SU-DHL-6 (cell line): ENCODE measurements at regions not wholly inside any gene's neighbourhood (a gene's known extent, or its start where the extent isn't known, plus 50 kb on each side); places are given as distances from the start of the nearest gene placed in this dataset.

ENCODE experiments used
- H2AFZ ChIP-seq: fragments of 200-600 bp; sonication (generic); 2 replicates; pipeline ENCODE4 v1.6.1; 2014; ENCODE audit warnings: low read depth, mild to moderate bottlenecking, moderate library complexity, mixed read lengths, antibody characterized with exemption, low read length; ENCODE audit not compliant: severe bottlenecking
- H3F3A ChIP-seq: fragments of 200-600 bp; shearing (Covaris generic); 2 replicates; pipeline ENCODE4 v1.6.0; 2016; ENCODE audit warnings: antibody characterized with exemption, mild to moderate bottlenecking; ENCODE audit not compliant: insufficient read depth
- H3K27ac ChIP-seq: fragments of 200-600 bp; sonication (generic); 2 replicates; pipeline ENCODE4 v1.5.1; 2016; ENCODE audit warnings: low read depth, mild to moderate bottlenecking, low read length, moderate library complexity, mixed read lengths
- H3K27me3 ChIP-seq: fragments of 200-600 bp; sonication (generic), shearing (Covaris generic); 2 replicates; pipeline ENCODE4 v1.6.0; 2014; ENCODE audit warnings: mild to moderate bottlenecking, low read length
- H3K36me3 ChIP-seq: fragments of 200-600 bp; sonication (generic); 2 replicates; pipeline ENCODE4 v1.6.1; 2014; ENCODE audit warnings: mild to moderate bottlenecking, low read length, mixed read lengths
- H3K4me2 ChIP-seq: fragments of 300-600, 200-600 bp; shearing (Covaris generic), sonication (generic); 2 replicates; pipeline ENCODE4 v1.6.0; 2014; ENCODE audit warnings: low read length, low read depth, mild to moderate bottlenecking; ENCODE audit not compliant: poor library complexity, severe bottlenecking
- H3K4me3 ChIP-seq: fragments of 200-600 bp; sonication (generic); 2 replicates; pipeline ENCODE4 v1.5.1; 2014; ENCODE audit warnings: antibody characterized with exemption, low read length, mild to moderate bottlenecking, mixed read lengths; ENCODE audit not compliant: insufficient read depth, poor library complexity, severe bottlenecking
- H3K79me2 ChIP-seq: fragments of 200-600 bp; sonication (generic); 2 replicates; pipeline ENCODE4 v1.6.1; 2014; ENCODE audit warnings: mild to moderate bottlenecking, low read length, moderate library complexity; ENCODE audit not compliant: insufficient read depth
- H3K9ac ChIP-seq: fragments of 200-600 bp; sonication (generic); 2 replicates; pipeline ENCODE4 v1.7.0; 2014; ENCODE audit warnings: mild to moderate bottlenecking, low read length
- H3K9me2 ChIP-seq: fragments of 200-600 bp; sonication (generic); replicated peaks from 2 replicates; pipeline ENCODE4 v1.6.1; 2014; ENCODE audit warnings: low read length; ENCODE audit not compliant: insufficient read depth
- H3K9me3 ChIP-seq: fragments of 200-600 bp; sonication (generic); 2 replicates; pipeline ENCODE4 v1.6.1; 2014; ENCODE audit warnings: low read length, mixed read lengths; ENCODE audit not compliant: insufficient read depth
- H4K20me1 ChIP-seq: fragments of 200-600 bp; sonication (generic); 2 replicates; pipeline ENCODE4 v1.6.1; 2014; ENCODE audit warnings: low read depth, mild to moderate bottlenecking, antibody characterized with exemption, low read length, moderate library complexity, mixed read lengths
- EZH2phosphoT487 ChIP-seq: fragments of 200-600 bp; sonication (generic), shearing (Covaris generic); conservative IDR thresholded peaks from 2 replicates; pipeline ENCODE4 v1.6.1; 2018; ENCODE audit warnings: mild to moderate bottlenecking, antibody characterized with exemption, low read length, moderate library complexity, mixed read lengths
- TF ChIP-seq, protein P1 (sequence below): fragments of 200-600 bp; sonication (generic); IDR thresholded peaks from one replicate; pipeline ENCODE4 v1.5.1; 2017; ENCODE audit warnings: antibody characterized with exemption, mild to moderate bottlenecking, low read length, moderate library complexity; ENCODE audit not compliant: insufficient read depth, poor library complexity, severe bottlenecking

DNA sequence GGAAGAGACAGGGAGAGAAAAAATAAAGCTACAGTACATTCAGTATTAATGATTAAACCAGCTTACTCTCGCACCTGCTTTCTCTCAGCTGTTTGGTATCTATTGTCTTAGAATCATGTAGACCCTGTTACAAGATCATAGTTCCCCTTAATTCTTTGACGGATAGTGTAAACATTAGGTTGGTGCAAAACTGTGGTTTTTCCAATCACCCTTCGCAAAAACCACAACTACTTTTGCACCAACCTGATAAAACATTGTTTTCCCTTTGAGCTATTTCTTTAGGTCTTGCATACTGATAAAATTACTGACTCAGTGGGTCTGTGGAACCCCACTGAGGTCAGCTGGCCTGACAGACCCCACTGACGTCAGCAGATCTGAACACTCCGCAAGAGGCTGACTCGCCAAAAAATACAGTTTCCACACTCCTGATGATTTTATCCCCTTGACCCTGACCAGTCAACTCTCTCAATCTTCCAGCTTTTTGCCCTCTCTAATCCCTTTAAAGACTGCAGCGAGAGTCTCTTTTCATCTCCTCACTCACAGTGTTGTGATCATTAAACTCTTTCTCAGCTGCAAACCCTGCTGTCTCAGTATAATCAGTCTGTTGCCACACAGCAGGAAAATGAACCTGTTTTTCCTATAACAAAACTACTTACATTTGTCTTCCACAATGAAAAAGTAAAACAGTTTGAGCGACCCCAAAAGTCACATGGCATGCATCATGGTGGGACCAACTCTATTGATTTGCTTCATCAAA, 123.9 kb downstream of the SLITRK6 start:
- Histone ChIP-seq H4K20me1 (no peaks in the 10 kb centered on the region), H3K27me3 (no peaks in the 10 kb centered on the region), H3F3A (no peaks in the 10 kb centered on the region), H3K4me3 (no peak overlapping the region), H3K36me3 (no peaks in the 10 kb centered on the region), H2AFZ (no peak overlapping the region), H3K27ac (no peak overlapping the region), H3K4me2 (no peak overlapping the region), H3K9ac (no peak overlapping the region), H3K79me2 (no peaks in the 10 kb centered on the region), H3K9me2 (no peaks in the 10 kb centered on the region), H3K9me3 (no peaks in the 10 kb centered on the region)
- TF ChIP-seq, protein P1, sequence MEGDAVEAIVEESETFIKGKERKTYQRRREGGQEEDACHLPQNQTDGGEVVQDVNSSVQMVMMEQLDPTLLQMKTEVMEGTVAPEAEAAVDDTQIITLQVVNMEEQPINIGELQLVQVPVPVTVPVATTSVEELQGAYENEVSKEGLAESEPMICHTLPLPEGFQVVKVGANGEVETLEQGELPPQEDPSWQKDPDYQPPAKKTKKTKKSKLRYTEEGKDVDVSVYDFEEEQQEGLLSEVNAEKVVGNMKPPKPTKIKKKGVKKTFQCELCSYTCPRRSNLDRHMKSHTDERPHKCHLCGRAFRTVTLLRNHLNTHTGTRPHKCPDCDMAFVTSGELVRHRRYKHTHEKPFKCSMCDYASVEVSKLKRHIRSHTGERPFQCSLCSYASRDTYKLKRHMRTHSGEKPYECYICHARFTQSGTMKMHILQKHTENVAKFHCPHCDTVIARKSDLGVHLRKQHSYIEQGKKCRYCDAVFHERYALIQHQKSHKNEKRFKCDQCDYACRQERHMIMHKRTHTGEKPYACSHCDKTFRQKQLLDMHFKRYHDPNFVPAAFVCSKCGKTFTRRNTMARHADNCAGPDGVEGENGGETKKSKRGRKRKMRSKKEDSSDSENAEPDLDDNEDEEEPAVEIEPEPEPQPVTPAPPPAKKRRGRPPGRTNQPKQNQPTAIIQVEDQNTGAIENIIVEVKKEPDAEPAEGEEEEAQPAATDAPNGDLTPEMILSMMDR, result no peak
- TF ChIP-seq EZH2phosphoT487, result no peak

GRCh38 chr13:85671336-85671735, 127.9 kb downstream of the SLITRK6 start:
- H3K4me3 ChIP-seq, result no peak overlapping the region
- no peaks in the 10 kb centered on the region for H3K36me3 ChIP-seq
- no peaks in the 10 kb centered on the region for H3K27me3 ChIP-seq
- TF ChIP-seq, protein P1, result no peak
- no peak for TF ChIP-seq EZH2phosphoT487
- no peaks in the 10 kb centered on the region for H4K20me1 ChIP-seq
- no peaks in the 10 kb centered on the region for H3K79me2 ChIP-seq
- H3K4me2 ChIP-seq, result no peak overlapping the region
- no peaks in the 10 kb centered on the region for H3K9me2 ChIP-seq
- H3F3A ChIP-seq, result no peaks in the 10 kb centered on the region
- H3K27ac ChIP-seq, result no peak overlapping the region
- H3K9me3 ChIP-seq, result no peaks in the 10 kb centered on the region
- H2AFZ ChIP-seq, result no peak overlapping the region
- H3K9ac ChIP-seq, result no peak overlapping the region

- TF ChIP-seq EZH2phosphoT487, result no peak
- TF ChIP-seq, protein P1, result no peak
- Histone ChIP-seq H3K27ac (no peak overlapping the region), H2AFZ (no peak overlapping the region), H3K79me2 (no peaks in the 10 kb centered on the region), H3K36me3 (no peaks in the 10 kb centered on the region), H3K4me3 (no peak overlapping the region), H3K9me3 (no peaks in the 10 kb centered on the region), H3K27me3 (no peaks in the 10 kb centered on the region), H3K4me2 (no peak overlapping the region), H3K9me2 (no peaks in the 10 kb centered on the region), H3K9ac (no peak overlapping the region), H4K20me1 (no peaks in the 10 kb centered on the region), H3F3A (no peaks in the 10 kb centered on the region)
Measured at GRCh38 chr13:85666356-85666755, 132.9 kb downstream of the SLITRK6 start.
